ENCODE measurements at regions not wholly inside any gene's neighbourhood (a gene's known extent, or its start where the extent isn't known, plus 50 kb on each side); places are given as distances from the start of the nearest gene placed in this dataset.

GRCh38 chr1:5200006-5200405 is 545.6 kb downstream of the AJAP1 start:
- TF ChIP-seq RAD21 (conservative IDR thresholded peaks at IDR 0.05) = no peak
- no peak for TF ChIP-seq EP300 (conservative IDR thresholded peaks at IDR 0.05; ENCODE audit: poor library complexity, severe bottlenecking)
- TF ChIP-seq POLR2AphosphoS5 (IDR thresholded peaks at IDR 0.05) = no peak
